ENCODE measurements at regions not wholly inside any gene's neighbourhood (a gene's known extent, or its start where the extent isn't known, plus 50 kb on each side); places are given as distances from the start of the nearest gene placed in this dataset.

GRCh38 chr20:22799687-22800086 lies 215.3 kb upstream of the FOXA2 start:
- no peaks in the 10 kb centered on the region for H3K36me3 Mint-ChIP-seq (ENCODE audit: low read depth)
- no peak overlapping the region for H3K27ac Mint-ChIP-seq
- no peaks in the 10 kb centered on the region for H3K27me3 Mint-ChIP-seq (ENCODE audit: low read depth)
- H3K4me1 Mint-ChIP-seq (ENCODE audit: low read depth), result no peaks in the 10 kb centered on the region
- DNase-seq (ENCODE audit: low spot score), result no peak
- H3K4me3 Mint-ChIP-seq, result no peak overlapping the region
- H3K9me3 Mint-ChIP-seq, result no peaks in the 10 kb centered on the region

GRCh38 chr20:22800129-22800528 lies 215.8 kb upstream of the FOXA2 start:
- no peak for DNase-seq (ENCODE audit: low spot score)
- Mint-ChIP-seq H3K4me1 (ENCODE audit: low read depth) (no peaks in the 10 kb centered on the region), H3K9me3 (no peaks in the 10 kb centered on the region), H3K36me3 (ENCODE audit: low read depth) (no peaks in the 10 kb centered on the region), H3K27me3 (ENCODE audit: low read depth) (no peaks in the 10 kb centered on the region), H3K4me3 (no peak overlapping the region), H3K27ac (no peak overlapping the region)

- H3K9me3 Mint-ChIP-seq, result no peaks in the 10 kb centered on the region
- no peak overlapping the region for H3K4me3 Mint-ChIP-seq
- no peaks in the 10 kb centered on the region for H3K36me3 Mint-ChIP-seq (ENCODE audit: low read depth)
- H3K27ac Mint-ChIP-seq, result no peak overlapping the region
- DNase-seq (ENCODE audit: low spot score), result no peak
- H3K27me3 Mint-ChIP-seq (ENCODE audit: low read depth), result no peaks in the 10 kb centered on the region
- no peaks in the 10 kb centered on the region for H3K4me1 Mint-ChIP-seq (ENCODE audit: low read depth)
Measured at GRCh38 chr20:22801528-22801927, 217.2 kb upstream of the FOXA2 start.

- Mint-ChIP-seq H3K4me1 (ENCODE audit: low read depth) (no peaks in the 10 kb centered on the region), H3K27me3 (ENCODE audit: low read depth) (no peaks in the 10 kb centered on the region), H3K9me3 (no peaks in the 10 kb centered on the region), H3K36me3 (ENCODE audit: low read depth) (no peaks in the 10 kb centered on the region), H3K4me3 (no peak overlapping the region), H3K27ac (no peak overlapping the region)
- no peak for DNase-seq (ENCODE audit: low spot score)
Measured at GRCh38 chr20:22802296-22802695, 217.9 kb upstream of the FOXA2 start.

GRCh38 chr20:22805219-22805618 lies 220.8 kb upstream of the FOXA2 start:
- no peak for DNase-seq (ENCODE audit: low spot score)

GRCh38 chr20:22805996-22806395 lies 221.6 kb upstream of the FOXA2 start:
- Mint-ChIP-seq H3K36me3 (ENCODE audit: low read depth) (no peaks in the 10 kb centered on the region), H3K27me3 (ENCODE audit: low read depth) (no peaks in the 10 kb centered on the region), H3K4me1 (ENCODE audit: low read depth) (no peaks in the 10 kb centered on the region), H3K4me3 (no peak overlapping the region), H3K27ac (no peak overlapping the region), H3K9me3 (no peaks in the 10 kb centered on the region)
- no peak for DNase-seq (ENCODE audit: low spot score)

More at GRCh38 chr20:22805219-22805618, 220.8 kb upstream of the FOXA2 start:
- no peaks in the 10 kb centered on the region for H3K9me3 Mint-ChIP-seq
- no peak overlapping the region for H3K27ac Mint-ChIP-seq
- H3K4me1 Mint-ChIP-seq (ENCODE audit: low read depth), result no peaks in the 10 kb centered on the region
- H3K4me3 Mint-ChIP-seq, result no peak overlapping the region
- no peaks in the 10 kb centered on the region for H3K36me3 Mint-ChIP-seq (ENCODE audit: low read depth)
- H3K27me3 Mint-ChIP-seq (ENCODE audit: low read depth), result no peaks in the 10 kb centered on the region

GRCh38 chr20:22807045-22807444 lies 222.7 kb upstream of the FOXA2 start:
- no peaks in the 10 kb centered on the region for H3K36me3 Mint-ChIP-seq (ENCODE audit: low read depth)
- H3K27ac Mint-ChIP-seq, result no peak overlapping the region
- H3K27me3 Mint-ChIP-seq (ENCODE audit: low read depth), result no peaks in the 10 kb centered on the region
- no peaks in the 10 kb centered on the region for H3K4me1 Mint-ChIP-seq (ENCODE audit: low read depth)
- H3K9me3 Mint-ChIP-seq, result no peaks in the 10 kb centered on the region
- H3K4me3 Mint-ChIP-seq, result no peak overlapping the region
- no peak for DNase-seq (ENCODE audit: low spot score)

GRCh38 chr20:22807646-22808244 lies 223.4 kb upstream of the FOXA2 start:
- H3K9me3 Mint-ChIP-seq, result no peaks in the 10 kb centered on the region
- no peaks in the 10 kb centered on the region for H3K36me3 Mint-ChIP-seq (ENCODE audit: low read depth)
- no peak for DNase-seq (ENCODE audit: low spot score)
- H3K4me3 Mint-ChIP-seq, result no peak overlapping the region
- no peaks in the 10 kb centered on the region for H3K27me3 Mint-ChIP-seq (ENCODE audit: low read depth)
- no peaks in the 10 kb centered on the region for H3K4me1 Mint-ChIP-seq (ENCODE audit: low read depth)
- no peak overlapping the region for H3K27ac Mint-ChIP-seq

GRCh38 chr20:22808628-22809027 lies 224.3 kb upstream of the FOXA2 start:
- H3K27ac Mint-ChIP-seq, result no peak overlapping the region
- no peaks in the 10 kb centered on the region for H3K36me3 Mint-ChIP-seq (ENCODE audit: low read depth)
- no peak for DNase-seq (ENCODE audit: low spot score)
- no peaks in the 10 kb centered on the region for H3K4me1 Mint-ChIP-seq (ENCODE audit: low read depth)
- H3K9me3 Mint-ChIP-seq, result no peaks in the 10 kb centered on the region
- no peaks in the 10 kb centered on the region for H3K27me3 Mint-ChIP-seq (ENCODE audit: low read depth)
- H3K4me3 Mint-ChIP-seq, result no peak overlapping the region

GRCh38 chr20:22810030-22810429 lies 225.1 kb upstream of the SSTR4 start:
- Mint-ChIP-seq H3K4me3 (no peak overlapping the region), H3K4me1 (ENCODE audit: low read depth) (peaks cover 2% of the 10 kb centered on the region), H3K36me3 (ENCODE audit: low read depth) (no peaks in the 10 kb centered on the region), H3K27me3 (ENCODE audit: low read depth) (no peaks in the 10 kb centered on the region), H3K27ac (no peak overlapping the region), H3K9me3 (no peaks in the 10 kb centered on the region)
- no peak for DNase-seq (ENCODE audit: low spot score)

GRCh38 chr20:22810626-22811569 lies 224.2 kb upstream of the SSTR4 start:
- Mint-ChIP-seq H3K4me1 (ENCODE audit: low read depth) (peaks cover 2% of the 10 kb centered on the region), H3K4me3 (no peak overlapping the region), H3K27me3 (ENCODE audit: low read depth) (no peaks in the 10 kb centered on the region), H3K9me3 (no peaks in the 10 kb centered on the region), H3K27ac (no peak overlapping the region), H3K36me3 (ENCODE audit: low read depth) (no peaks in the 10 kb centered on the region)
- DNase-seq (ENCODE audit: low spot score), result no peak

GRCh38 chr20:22814471-22815205 lies 220.5 kb upstream of the SSTR4 start:
- Mint-ChIP-seq H3K4me1 (ENCODE audit: low read depth) (peaks cover 2% of the 10 kb centered on the region), H3K27me3 (ENCODE audit: low read depth) (no peaks in the 10 kb centered on the region), H3K27ac (no peak overlapping the region), H3K4me3 (no peak overlapping the region), H3K36me3 (ENCODE audit: low read depth) (no peaks in the 10 kb centered on the region), H3K9me3 (no peaks in the 10 kb centered on the region)
- no peak for DNase-seq (ENCODE audit: low spot score)

- H3K4me1 Mint-ChIP-seq (ENCODE audit: low read depth), result peaks cover 2% of the 10 kb centered on the region
- no peaks in the 10 kb centered on the region for H3K36me3 Mint-ChIP-seq (ENCODE audit: low read depth)
- no peak overlapping the region for H3K4me3 Mint-ChIP-seq
- H3K9me3 Mint-ChIP-seq, result no peaks in the 10 kb centered on the region
- no peak for DNase-seq (ENCODE audit: low spot score)
- H3K27me3 Mint-ChIP-seq (ENCODE audit: low read depth), result no peaks in the 10 kb centered on the region
- no peak overlapping the region for H3K27ac Mint-ChIP-seq
Measured at GRCh38 chr20:22815206-22815551, 219.9 kb upstream of the SSTR4 start.

GRCh38 chr20:22815603-22816315 lies 219.4 kb upstream of the SSTR4 start:
- Mint-ChIP-seq H3K4me1 (ENCODE audit: low read depth) (peaks cover 2% of the 10 kb centered on the region), H3K9me3 (no peaks in the 10 kb centered on the region), H3K36me3 (ENCODE audit: low read depth) (no peaks in the 10 kb centered on the region), H3K27ac (no peak overlapping the region), H3K4me3 (no peak overlapping the region), H3K27me3 (ENCODE audit: low read depth) (no peaks in the 10 kb centered on the region)
- DNase-seq (ENCODE audit: low spot score), result no peak

Measured in T-helper 2 cell treated with Interferon-gamma antibody and Interleukin-4, amounts not matched to agents 5 μg/mL and 100 μg/mL, for 36 hours (primary cell).